ENCODE measurements at regions not wholly inside any gene's neighbourhood (a gene's known extent, or its start where the extent isn't known, plus 50 kb on each side); places are given as distances from the start of the nearest gene placed in this dataset.

DNA sequence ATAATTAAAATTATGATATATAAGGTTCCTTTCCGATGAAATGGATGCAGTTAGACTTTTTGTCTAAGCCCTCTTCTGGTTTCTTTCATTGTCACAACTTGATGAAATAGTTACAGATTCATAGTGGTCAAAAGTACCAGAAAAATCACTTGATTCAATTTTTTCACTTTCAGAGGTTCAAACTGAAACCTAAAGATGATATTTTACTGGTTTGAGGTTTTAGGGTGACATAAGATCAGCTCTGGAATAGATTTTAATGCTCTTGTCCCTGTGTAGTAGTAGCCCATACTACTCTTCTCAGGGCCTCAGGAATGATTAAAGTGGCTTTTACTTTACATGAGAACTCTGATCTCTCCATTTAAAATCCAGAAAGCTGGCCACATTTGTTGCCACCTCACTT, 479.1 kb upstream of the ZNF717 start:
- no peaks in the 10 kb centered on the region for H3K79me2 ChIP-seq (ENCODE audit: low read depth)

DNA sequence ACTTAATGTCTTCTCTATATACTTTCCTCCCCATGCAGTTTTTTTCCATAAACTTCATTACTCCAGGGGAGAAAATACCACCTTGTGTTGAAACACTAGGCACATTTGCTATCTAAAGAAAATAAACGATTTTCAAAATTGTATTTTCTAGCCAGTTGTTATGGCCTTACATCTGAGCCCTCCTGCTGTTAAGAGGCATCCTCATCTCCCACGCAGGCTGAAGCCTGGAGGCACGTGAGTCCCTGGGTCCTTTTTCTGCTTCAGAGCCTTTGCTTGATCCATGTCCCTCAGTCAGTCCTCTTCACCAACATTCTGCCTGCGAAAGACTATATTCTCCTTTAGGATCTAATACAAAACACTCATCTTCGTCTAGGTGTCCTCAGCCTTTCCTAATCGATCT, 479.6 kb upstream of the ZNF717 start:
- H3K36me3 Mint-ChIP-seq, result no peaks in the 10 kb centered on the region
- Histone ChIP-seq H3K4me2 (no peak overlapping the region), H3F3A (ENCODE audit: low read depth) (no peaks in the 10 kb centered on the region), H3K9me3 (ENCODE audit: low read depth) (no peaks in the 10 kb centered on the region), H3K36me3 (no peaks in the 10 kb centered on the region), H3K27ac (no peak overlapping the region), H3K27me3 (no peaks in the 10 kb centered on the region), H3K4me1 (no peaks in the 10 kb centered on the region), H3K4me3 (no peak overlapping the region), H4K20me1 (ENCODE audit: low read depth) (no peaks in the 10 kb centered on the region), H2AFZ (replicated peaks) (no peak overlapping the region), H3K79me2 (ENCODE audit: low read depth) (no peaks in the 10 kb centered on the region), H3K9ac (no peak overlapping the region)
- DNase-seq (ENCODE audit: low spot score), result no peak
- H3K27ac Mint-ChIP-seq, result no peak overlapping the region
- no peaks in the 10 kb centered on the region for H3K4me1 Mint-ChIP-seq
- H3K27me3 Mint-ChIP-seq (ENCODE audit: insufficient read depth, low read depth), result no peaks in the 10 kb centered on the region
- no peaks in the 10 kb centered on the region for H3K9me3 Mint-ChIP-seq
- TF ChIP-seq EZH2 (IDR thresholded peaks at IDR 0.05) (no peak), EZH2phosphoT487 (IDR thresholded peaks at IDR 0.05) (no peak)
- TF ChIP-seq, protein P1, sequence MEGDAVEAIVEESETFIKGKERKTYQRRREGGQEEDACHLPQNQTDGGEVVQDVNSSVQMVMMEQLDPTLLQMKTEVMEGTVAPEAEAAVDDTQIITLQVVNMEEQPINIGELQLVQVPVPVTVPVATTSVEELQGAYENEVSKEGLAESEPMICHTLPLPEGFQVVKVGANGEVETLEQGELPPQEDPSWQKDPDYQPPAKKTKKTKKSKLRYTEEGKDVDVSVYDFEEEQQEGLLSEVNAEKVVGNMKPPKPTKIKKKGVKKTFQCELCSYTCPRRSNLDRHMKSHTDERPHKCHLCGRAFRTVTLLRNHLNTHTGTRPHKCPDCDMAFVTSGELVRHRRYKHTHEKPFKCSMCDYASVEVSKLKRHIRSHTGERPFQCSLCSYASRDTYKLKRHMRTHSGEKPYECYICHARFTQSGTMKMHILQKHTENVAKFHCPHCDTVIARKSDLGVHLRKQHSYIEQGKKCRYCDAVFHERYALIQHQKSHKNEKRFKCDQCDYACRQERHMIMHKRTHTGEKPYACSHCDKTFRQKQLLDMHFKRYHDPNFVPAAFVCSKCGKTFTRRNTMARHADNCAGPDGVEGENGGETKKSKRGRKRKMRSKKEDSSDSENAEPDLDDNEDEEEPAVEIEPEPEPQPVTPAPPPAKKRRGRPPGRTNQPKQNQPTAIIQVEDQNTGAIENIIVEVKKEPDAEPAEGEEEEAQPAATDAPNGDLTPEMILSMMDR (IDR thresholded peaks at IDR 0.05), result no peak
- H3K4me3 Mint-ChIP-seq, result no peak overlapping the region

More for the DNA sequence above, 479.1 kb upstream of the ZNF717 start:
- Histone ChIP-seq H3K9ac (no peak overlapping the region), H2AFZ (replicated peaks) (no peak overlapping the region), H3K36me3 (no peaks in the 10 kb centered on the region), H4K20me1 (ENCODE audit: low read depth) (no peaks in the 10 kb centered on the region), H3K27me3 (no peaks in the 10 kb centered on the region), H3K27ac (no peak overlapping the region), H3F3A (ENCODE audit: low read depth) (no peaks in the 10 kb centered on the region), H3K4me2 (no peak overlapping the region), H3K4me3 (no peak overlapping the region), H3K4me1 (no peaks in the 10 kb centered on the region), H3K9me3 (ENCODE audit: low read depth) (no peaks in the 10 kb centered on the region)
- Mint-ChIP-seq H3K9me3 (no peaks in the 10 kb centered on the region), H3K4me3 (no peak overlapping the region), H3K36me3 (no peaks in the 10 kb centered on the region), H3K27me3 (ENCODE audit: insufficient read depth, low read depth) (peaks cover 2% of the 10 kb centered on the region), H3K27ac (no peak overlapping the region), H3K4me1 (no peaks in the 10 kb centered on the region)
- no peak for DNase-seq (ENCODE audit: low spot score)
- TF ChIP-seq EZH2 (IDR thresholded peaks at IDR 0.05), result no peak
- TF ChIP-seq EZH2phosphoT487 (IDR thresholded peaks at IDR 0.05), result no peak
- TF ChIP-seq, protein P1 (IDR thresholded peaks at IDR 0.05), result no peak

DNA sequence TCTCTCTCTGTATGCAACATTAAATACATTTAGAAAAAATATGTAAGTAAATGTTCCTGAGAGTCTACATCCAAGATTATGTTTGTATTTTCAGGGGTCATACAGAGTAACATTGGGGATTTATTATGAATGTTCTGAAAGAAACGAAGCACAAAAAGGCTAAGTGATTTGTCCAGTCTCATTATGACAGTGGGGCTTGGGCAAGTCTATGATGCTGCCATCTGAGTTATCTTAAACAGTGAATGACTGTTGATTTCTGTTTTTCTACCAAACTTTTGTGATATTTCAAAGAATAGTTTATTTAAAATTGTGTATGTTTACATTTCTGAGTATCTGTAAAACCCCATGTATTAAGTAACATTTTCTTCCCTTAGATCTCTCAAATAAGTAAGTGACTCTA, 481.2 kb upstream of the ZNF717 start:
- Mint-ChIP-seq H3K27me3 (ENCODE audit: insufficient read depth, low read depth) (no peaks in the 10 kb centered on the region), H3K4me1 (no peaks in the 10 kb centered on the region), H3K36me3 (no peaks in the 10 kb centered on the region), H3K4me3 (no peak overlapping the region), H3K9me3 (no peaks in the 10 kb centered on the region), H3K27ac (no peak overlapping the region)
- TF ChIP-seq, protein P1 (IDR thresholded peaks at IDR 0.05), result no peak
- no peak for TF ChIP-seq EZH2 (IDR thresholded peaks at IDR 0.05)
- TF ChIP-seq EZH2phosphoT487 (IDR thresholded peaks at IDR 0.05), result no peak
- Histone ChIP-seq H3K9ac (no peak overlapping the region), H3F3A (ENCODE audit: low read depth) (no peaks in the 10 kb centered on the region), H2AFZ (replicated peaks) (no peak overlapping the region), H3K27ac (no peak overlapping the region), H3K36me3 (no peaks in the 10 kb centered on the region), H3K27me3 (no peaks in the 10 kb centered on the region), H3K4me1 (no peaks in the 10 kb centered on the region), H3K9me3 (ENCODE audit: low read depth) (no peaks in the 10 kb centered on the region), H3K79me2 (ENCODE audit: low read depth) (no peaks in the 10 kb centered on the region), H4K20me1 (ENCODE audit: low read depth) (no peaks in the 10 kb centered on the region), H3K4me2 (no peak overlapping the region), H3K4me3 (no peak overlapping the region)
- DNase-seq (ENCODE audit: low spot score), result no peak
